ENCODE measurements at regions not wholly inside any gene's neighbourhood (a gene's known extent, or its start where the extent isn't known, plus 50 kb on each side); places are given as distances from the start of the nearest gene placed in this dataset.

GRCh38 chr10:64430690-64431323, 909.6 kb downstream of the REEP3 start:
- TF ChIP-seq CTCF (IDR thresholded peaks at IDR 0.05; ENCODE audit: low read depth, low read length) = peak; percentile 19; the same call in 1 of the 2 replicates
- no peak for TF ChIP-seq EZH2phosphoT487 (IDR thresholded peaks at IDR 0.05; ENCODE audit: low read depth)
